MM.1S (cell line): ENCODE measurements at regions not wholly inside any gene's neighbourhood (a gene's known extent, or its start where the extent isn't known, plus 50 kb on each side); places are given as distances from the start of the nearest gene placed in this dataset.

ENCODE experiments used
- CTCF ChIP-seq: fragments of 300-600 bp; sonication (generic); IDR thresholded peaks from 2 replicates; pipeline ENCODE4 v1.5.1; 2016; ENCODE audit warnings: antibody characterized with exemption, low read length, mixed read lengths
- EZH2 ChIP-seq: fragments of 300-600 bp; sonication (generic); optimal IDR thresholded peaks from 2 replicates; pipeline ENCODE3; 2017; ENCODE audit warnings: low read depth, mild to moderate bottlenecking, antibody characterized with exemption, low read length, mixed read lengths
- EZH2phosphoT487 ChIP-seq: fragments of 300-600 bp; sonication (generic); IDR thresholded peaks from 2 replicates; pipeline ENCODE4 v1.6.1; 2018; ENCODE audit warnings: antibody characterized with exemption, low read length

GRCh38 chr2:217414429-217414828 is 554.6 kb upstream of the TNP1 start:
- no peak for TF ChIP-seq CTCF
- TF ChIP-seq EZH2, result no peak
- TF ChIP-seq EZH2phosphoT487, result no peak
